22Rv1 (cell line): ENCODE measurements at regions not wholly inside any gene's neighbourhood (a gene's known extent, or its start where the extent isn't known, plus 50 kb on each side); places are given as distances from the start of the nearest gene placed in this dataset.

Experiments used
- H3K27ac ChIP-seq: fragments of 450-650 bp; 2 replicates; pipeline ENCODE4 v1.5.1; 2017
- ZFX ChIP-seq: fragments of 450-650 bp; IDR thresholded peaks from 2 replicates; pipeline ENCODE4 v1.6.1; 2017; ENCODE audit warnings: antibody characterized with exemption, borderline replicate concordance
- TF ChIP-seq, protein P1 (sequence below): fragments of 450-650 bp; IDR thresholded peaks from 2 replicates; pipeline ENCODE4 v1.5.1; 2017; ENCODE audit warnings: mild to moderate bottlenecking

DNA sequence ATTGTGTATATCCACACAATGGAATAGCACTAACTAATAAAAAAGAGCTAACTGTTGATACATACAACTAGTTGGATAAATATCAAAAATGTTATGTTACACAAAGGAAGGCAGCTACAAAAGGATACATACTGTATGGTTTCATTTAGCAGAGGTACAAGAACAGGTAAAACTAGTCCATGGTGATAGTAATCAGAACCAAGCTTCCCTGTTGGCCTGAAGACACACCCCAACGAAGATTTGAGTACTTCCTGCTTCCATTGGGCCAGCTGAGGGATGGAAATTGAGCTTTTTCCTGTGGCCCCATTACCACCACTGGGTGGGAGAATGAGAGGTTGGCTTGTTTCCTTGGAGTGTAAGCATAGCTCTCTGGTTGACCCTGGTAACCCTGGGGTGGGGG lies 117.3 kb upstream of the CADPS start:
- TF ChIP-seq, protein P1, sequence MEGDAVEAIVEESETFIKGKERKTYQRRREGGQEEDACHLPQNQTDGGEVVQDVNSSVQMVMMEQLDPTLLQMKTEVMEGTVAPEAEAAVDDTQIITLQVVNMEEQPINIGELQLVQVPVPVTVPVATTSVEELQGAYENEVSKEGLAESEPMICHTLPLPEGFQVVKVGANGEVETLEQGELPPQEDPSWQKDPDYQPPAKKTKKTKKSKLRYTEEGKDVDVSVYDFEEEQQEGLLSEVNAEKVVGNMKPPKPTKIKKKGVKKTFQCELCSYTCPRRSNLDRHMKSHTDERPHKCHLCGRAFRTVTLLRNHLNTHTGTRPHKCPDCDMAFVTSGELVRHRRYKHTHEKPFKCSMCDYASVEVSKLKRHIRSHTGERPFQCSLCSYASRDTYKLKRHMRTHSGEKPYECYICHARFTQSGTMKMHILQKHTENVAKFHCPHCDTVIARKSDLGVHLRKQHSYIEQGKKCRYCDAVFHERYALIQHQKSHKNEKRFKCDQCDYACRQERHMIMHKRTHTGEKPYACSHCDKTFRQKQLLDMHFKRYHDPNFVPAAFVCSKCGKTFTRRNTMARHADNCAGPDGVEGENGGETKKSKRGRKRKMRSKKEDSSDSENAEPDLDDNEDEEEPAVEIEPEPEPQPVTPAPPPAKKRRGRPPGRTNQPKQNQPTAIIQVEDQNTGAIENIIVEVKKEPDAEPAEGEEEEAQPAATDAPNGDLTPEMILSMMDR: no peak
- TF ChIP-seq ZFX: no peak
- H3K27ac ChIP-seq: no peak overlapping the region

DNA sequence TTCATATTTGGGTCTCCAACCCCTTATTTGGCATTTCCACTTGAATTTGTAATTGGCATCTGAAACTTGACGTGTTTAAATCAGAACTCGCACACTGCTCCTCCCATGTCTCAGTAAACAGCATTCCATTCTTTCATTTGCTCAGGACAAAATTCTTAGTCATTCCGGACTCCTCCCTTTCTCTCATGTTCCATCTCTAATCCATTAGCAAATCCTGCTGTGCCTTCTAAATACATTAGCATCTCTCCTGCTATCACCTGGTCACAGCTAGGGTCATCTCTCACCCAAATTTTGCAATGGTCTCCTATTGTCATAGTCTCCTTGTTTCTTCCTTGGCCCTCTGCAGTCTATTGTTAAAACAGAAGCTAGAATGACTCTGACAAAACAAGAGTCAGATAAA lies 119.9 kb upstream of the CADPS start:
- no peak overlapping the region for H3K27ac ChIP-seq
- TF ChIP-seq ZFX: no peak
- TF ChIP-seq, protein P1: no peak

DNA sequence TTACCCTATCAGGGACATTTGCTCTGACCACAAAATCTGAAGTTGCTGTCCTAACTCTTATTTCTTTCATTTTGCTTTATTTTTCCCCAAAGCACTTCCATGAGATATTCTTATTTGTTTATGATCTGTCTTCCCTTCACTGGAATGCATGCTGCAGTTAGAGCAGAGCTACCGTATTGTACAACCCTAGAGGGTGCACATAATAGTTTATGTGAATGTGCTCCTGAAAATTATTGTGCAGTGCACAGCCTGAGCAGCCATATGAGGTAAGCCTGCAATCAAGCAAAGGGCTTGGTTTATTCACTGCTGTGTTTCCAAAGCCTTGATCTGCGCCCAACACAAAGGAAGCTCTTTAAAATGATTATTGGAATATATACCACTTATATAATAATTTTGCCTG lies 120.3 kb upstream of the CADPS start:
- no peak overlapping the region for H3K27ac ChIP-seq
- TF ChIP-seq, protein P1: no peak

DNA sequence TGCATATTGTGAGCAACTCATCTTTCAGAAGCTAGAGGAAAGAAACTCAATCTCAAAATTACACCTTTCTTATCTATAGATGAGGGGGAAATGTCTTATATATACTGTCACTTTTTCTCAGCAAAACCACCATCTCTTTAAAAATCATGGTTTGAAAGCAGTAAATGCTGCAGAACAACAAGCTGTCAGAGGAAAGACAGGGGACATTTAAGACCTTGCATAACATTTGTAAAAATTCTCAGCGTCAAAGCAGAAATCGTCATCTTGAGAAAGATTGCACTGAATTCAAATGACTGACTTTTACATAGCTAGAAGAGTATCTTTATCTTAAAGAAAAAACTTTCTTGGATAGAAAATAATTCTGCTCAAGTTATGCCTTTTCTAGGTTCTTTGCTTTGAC lies 122.2 kb upstream of the CADPS start:
- no peak for TF ChIP-seq ZFX
- TF ChIP-seq, protein P1: no peak

DNA sequence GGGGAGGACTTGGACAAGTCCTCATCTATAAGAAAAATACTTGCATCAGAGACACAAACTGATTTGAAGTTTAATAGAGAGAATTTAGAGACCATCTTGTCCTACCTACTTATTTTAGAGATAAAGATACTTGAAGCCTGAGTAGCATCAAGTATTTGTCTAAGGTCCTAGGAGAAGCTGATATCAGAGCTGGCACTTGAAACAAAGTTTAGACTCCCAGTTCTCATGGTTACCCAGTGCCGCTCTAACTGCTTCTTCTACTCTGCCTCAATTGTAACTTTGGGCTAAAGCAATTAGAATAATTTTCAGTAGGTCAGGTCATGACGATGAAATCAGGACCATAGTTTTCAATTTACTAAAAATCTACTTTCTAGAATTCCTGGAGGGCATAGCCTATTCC lies 123.9 kb upstream of the CADPS start:
- H3K27ac ChIP-seq: no peak overlapping the region
- TF ChIP-seq, protein P1: no peak
- TF ChIP-seq ZFX: no peak

More for the DNA sequence above, 122.2 kb upstream of the CADPS start:
- no peak overlapping the region for H3K27ac ChIP-seq

DNA sequence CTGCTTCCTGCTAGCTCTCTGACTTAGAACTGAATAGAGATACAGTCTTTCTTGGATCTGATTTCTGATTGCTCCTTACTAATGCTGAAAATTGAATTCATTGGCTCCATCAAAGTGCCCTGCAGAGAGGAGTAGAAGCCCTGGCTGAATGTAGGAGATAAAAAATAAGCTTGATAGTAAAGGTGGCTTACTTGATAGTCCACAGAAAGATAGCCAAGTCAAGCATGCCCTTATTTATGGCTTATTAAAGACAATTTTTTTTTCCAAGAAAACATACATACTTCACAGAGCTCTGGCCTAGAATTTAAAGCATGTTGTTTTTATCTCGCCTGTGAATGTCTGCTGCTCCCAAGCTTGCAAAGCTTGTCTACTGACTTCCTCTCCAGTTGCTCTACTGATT lies 124.6 kb upstream of the CADPS start:
- no peak overlapping the region for H3K27ac ChIP-seq
- TF ChIP-seq, protein P1: no peak
- TF ChIP-seq ZFX: no peak

DNA sequence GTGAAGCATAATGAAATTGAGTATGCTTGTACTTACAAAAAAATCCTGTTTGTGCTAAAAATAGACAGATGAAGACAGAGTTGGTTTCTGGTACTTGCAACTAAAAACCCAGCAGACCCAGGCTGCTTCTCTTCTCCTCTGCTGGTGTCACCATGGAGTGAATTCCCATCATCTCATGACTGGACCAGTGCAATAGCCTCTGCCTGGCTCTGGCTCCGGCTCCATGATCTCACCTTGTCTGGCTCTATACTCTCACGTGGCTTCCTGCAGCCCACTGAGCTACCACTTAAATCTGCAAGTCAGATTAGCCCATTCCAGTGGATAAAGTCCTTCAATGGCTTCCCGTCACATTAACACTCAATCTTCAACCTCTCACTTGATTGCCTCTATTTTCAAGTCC lies 129.2 kb upstream of the CADPS start:
- no peak overlapping the region for H3K27ac ChIP-seq

More for the DNA sequence above, 129.2 kb upstream of the CADPS start:
- no peak for TF ChIP-seq ZFX
- TF ChIP-seq, protein P1: no peak
